Peyer's patch (tissue), 4 donors: ENCODE measurements at regions not wholly inside any gene's neighbourhood (a gene's known extent, or its start where the extent isn't known, plus 50 kb on each side); places are given as distances from the start of the nearest gene placed in this dataset.

Source experiments
- CTCF ChIP-seq, 6 experiments: fragments of 450-650 bp in 4 of 6; fragments of 200-600 bp in 2 of 6; sonication (generic) in 1 of 6; IDR thresholded peaks; one replicate each; pipeline ENCODE4 v1.5.1; 2017 to 2019; ENCODE audit warnings: antibody characterized with exemption in 6 of 6, mild to moderate bottlenecking in 3 of 6, moderate library complexity in 1 of 6
- POLR2A ChIP-seq, 2 donors: fragments of 450-650 bp; IDR thresholded peaks; one replicate each; pipeline ENCODE4 v1.5.1; 2017; ENCODE audit warnings: antibody characterized with exemption in 2 of 2, mild to moderate bottlenecking in 2 of 2, moderate library complexity in 2 of 2

- TF ChIP-seq POLR2A (IDR thresholded peaks at IDR 0.05) = no peak
- no peak for TF ChIP-seq CTCF (IDR thresholded peaks at IDR 0.05)
These were observed 908.9 kb upstream of the MIR17HG start for GRCh38 chr13:90438576-90438975.
